ENCODE measurements at regions not wholly inside any gene's neighbourhood (a gene's known extent, or its start where the extent isn't known, plus 50 kb on each side); places are given as distances from the start of the nearest gene placed in this dataset.
"Not testable (repeated sequence)": the region's sequence is repeated elsewhere in the genome, so short reads cannot be mapped to it uniquely, and the experiment has no call there.

DNA sequence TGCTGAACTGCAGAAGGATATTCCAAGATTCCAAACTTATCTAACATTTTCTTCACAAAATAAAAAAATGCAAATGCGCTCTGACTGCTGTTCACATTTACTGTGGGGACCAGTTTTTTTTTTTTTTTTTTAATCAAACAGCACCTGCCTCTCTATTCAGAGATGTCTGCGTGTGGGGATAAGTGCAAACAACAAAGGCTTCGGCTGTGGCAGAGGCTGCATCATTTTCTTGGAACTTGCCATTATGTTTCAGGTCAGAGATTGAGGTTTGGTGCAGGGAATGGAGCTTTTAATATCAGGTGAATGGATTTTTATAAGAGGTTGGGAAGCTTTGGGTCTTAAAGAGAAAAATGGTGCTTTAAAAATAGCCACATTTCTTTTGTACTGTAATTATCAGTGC is 78.2 kb upstream of the TET2 start:
- H3K4me1 ChIP-seq: no peaks in the 10 kb centered on the region
- no peaks in the 10 kb centered on the region for H3K27me3 ChIP-seq
- no peak for TF ChIP-seq CTCF (IDR thresholded peaks at IDR 0.05)
- H3K36me3 ChIP-seq: no peaks in the 10 kb centered on the region
- no peak for DNase-seq (ENCODE audit: low spot score in 2 of 2)
- H3K4me3 ChIP-seq: no peak overlapping the region
- H3K27ac ChIP-seq: no peak overlapping the region
- intact Hi-C loops (cut with DNase I): no loop called here
- H3K9me3 ChIP-seq: no peaks in the 10 kb centered on the region

- H3K27ac ChIP-seq; H3K27me3 ChIP-seq; H3K36me3 ChIP-seq; H3K4me3 ChIP-seq; H3K9me3 ChIP-seq; intact Hi-C loops (cut with DNase I); DNase-seq (ENCODE audit: low spot score in 2 of 2); H3K4me1 ChIP-seq: not testable (repeated sequence)
Observed at GRCh38 chr4:105072095-105072494, 74.6 kb upstream of the TET2 start.

DNA sequence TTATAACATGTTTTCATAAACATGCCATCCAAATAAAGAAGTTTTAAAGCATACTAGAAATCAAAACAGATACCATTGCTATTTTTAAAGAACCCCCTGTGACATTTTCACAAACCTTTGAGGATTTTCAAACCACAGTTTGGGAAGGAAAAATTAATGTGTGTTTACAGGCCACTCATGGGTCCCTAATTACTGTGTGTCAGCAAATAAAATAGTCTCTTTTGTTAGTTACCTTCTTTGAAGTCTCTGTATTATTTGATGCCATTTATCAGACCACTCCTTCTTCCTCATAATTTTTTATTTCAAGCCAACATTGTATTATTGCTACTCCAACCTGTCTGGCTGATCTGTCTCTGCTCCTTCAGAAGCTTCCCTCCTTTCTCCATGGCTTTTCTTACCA is 72.6 kb upstream of the TET2 start:
- no peaks in the 10 kb centered on the region for H3K36me3 ChIP-seq

DNA sequence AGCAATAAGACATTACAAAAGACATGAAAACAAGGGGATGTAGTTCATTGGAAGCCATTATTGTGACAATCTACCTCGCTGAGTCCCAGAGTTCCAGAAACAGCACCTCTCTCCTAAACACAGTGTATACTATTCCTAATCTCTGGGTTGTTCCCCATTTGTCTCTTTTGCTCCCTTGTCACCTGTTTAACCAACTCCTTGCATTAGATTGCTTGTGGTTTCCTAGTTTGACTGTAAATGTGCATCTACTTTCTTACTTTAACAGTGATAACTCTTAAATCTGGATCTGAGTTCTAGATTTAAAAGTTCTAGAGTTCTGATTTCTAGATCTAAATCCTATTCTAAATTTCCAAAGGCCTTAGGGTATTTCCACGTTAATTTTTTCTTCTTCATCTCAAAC is 71.6 kb upstream of the TET2 start:
- DNase-seq (ENCODE audit: low spot score in 2 of 2): no peak
- no peaks in the 10 kb centered on the region for H3K9me3 ChIP-seq
- no peaks in the 10 kb centered on the region for H3K4me1 ChIP-seq
- no peak overlapping the region for H3K27ac ChIP-seq
- no peak overlapping the region for H3K4me3 ChIP-seq
- intact Hi-C loops (cut with DNase I): no loop called here
- no peaks in the 10 kb centered on the region for H3K36me3 ChIP-seq
- TF ChIP-seq CTCF (IDR thresholded peaks at IDR 0.05): no peak
- H3K27me3 ChIP-seq: no peaks in the 10 kb centered on the region

More for the DNA sequence above, 72.6 kb upstream of the TET2 start:
- no peak overlapping the region for H3K27ac ChIP-seq
- DNase-seq (ENCODE audit: low spot score in 2 of 2): no peak
- intact Hi-C loops (cut with DNase I): no loop called here
- H3K4me3 ChIP-seq: no peak overlapping the region
- TF ChIP-seq CTCF (IDR thresholded peaks at IDR 0.05): no peak
- no peaks in the 10 kb centered on the region for H3K9me3 ChIP-seq
- H3K27me3 ChIP-seq: no peaks in the 10 kb centered on the region
- H3K4me1 ChIP-seq: no peaks in the 10 kb centered on the region

DNA sequence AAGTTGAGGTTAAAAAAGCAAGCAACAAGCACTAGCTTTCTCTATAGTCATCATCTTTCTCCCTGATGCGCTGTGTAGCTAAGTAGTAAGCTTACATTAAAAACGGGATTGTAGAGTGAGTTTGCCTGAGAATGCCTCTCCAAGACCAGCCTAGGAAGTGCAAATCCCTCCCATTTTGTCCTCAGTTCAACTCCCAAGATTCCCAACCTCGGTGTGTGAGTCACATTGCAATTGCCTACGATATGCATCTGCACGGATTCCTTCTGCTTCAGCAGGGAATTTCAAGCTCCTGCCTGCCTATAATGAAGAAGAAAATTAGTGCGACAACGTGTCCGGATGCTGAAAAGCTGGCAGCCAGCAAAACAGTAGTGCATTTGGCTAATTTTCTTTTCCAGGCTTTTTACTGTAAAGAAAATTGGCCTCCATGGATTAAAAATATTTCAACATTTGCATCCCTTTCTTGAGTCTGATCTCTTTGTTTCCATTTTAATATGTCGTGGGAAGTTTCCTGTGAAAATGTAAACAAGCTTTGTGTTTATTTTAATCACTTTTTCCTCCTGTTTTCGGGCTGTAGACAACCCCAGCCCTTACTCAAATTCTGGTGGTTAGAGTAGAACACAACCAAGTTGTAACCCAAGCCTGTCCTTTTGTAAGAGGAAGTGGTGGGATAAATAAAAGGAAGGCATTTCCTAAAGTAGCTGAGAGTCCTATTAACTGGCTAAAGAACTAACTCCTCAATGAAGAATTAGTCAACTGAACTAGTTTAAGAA is 58.4 kb upstream of the TET2 start:
- no peak overlapping the region for H3K27ac ChIP-seq
- H3K9me3 ChIP-seq: no peaks in the 10 kb centered on the region
- H3K4me3 ChIP-seq: no peak overlapping the region
- no peak for TF ChIP-seq CTCF (IDR thresholded peaks at IDR 0.05)
- peaks cover 0 to 2% of the 10 kb centered on the region in 2 donors for H3K4me1 ChIP-seq
- H3K36me3 ChIP-seq: no peaks in the 10 kb centered on the region
- no peak for DNase-seq (ENCODE audit: low spot score in 2 of 2)
- intact Hi-C loops (cut with DNase I): no loop called here
- H3K27me3 ChIP-seq: no peaks in the 10 kb centered on the region

DNA sequence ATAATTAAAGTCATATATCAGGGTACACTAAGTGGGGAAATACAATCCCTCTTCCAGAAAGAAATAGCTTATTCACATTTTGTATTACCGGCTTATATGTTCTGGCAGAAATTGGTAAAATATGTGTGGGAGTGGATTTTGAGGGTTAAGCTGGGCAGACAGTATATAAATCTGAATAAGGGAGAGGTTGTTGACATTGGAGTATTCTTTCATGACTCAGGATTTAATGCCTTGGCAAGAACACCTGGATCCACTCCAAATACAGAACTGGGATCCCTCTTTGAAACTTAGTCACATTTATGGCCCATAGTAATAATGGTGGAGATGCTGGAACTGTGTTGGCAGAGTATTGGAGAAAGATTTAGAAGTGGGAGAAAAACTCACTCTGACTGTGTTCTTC is 54.3 kb upstream of the TET2 start:
- DNase-seq (ENCODE audit: low spot score in 2 of 2): no peak
- intact Hi-C loops (cut with DNase I): no loop called here
- Histone ChIP-seq H3K9me3 (no peaks in the 10 kb centered on the region), H3K4me3 (no peak overlapping the region), H3K4me1 (peaks cover 0 to 2% of the 10 kb centered on the region in 2 donors), H3K36me3 (no peaks in the 10 kb centered on the region), H3K27me3 (no peaks in the 10 kb centered on the region), H3K27ac (no peak overlapping the region)
- no peak for TF ChIP-seq CTCF (IDR thresholded peaks at IDR 0.05)
